Right lobe of liver (tissue), 4 donors: ENCODE measurements at regions not wholly inside any gene's neighbourhood (a gene's known extent, or its start where the extent isn't known, plus 50 kb on each side); places are given as distances from the start of the nearest gene placed in this dataset.

Experiments
- CTCF ChIP-seq, 4 donors: fragments of 200-600 bp in 3 of 4; fragments of 450-650 bp in 1 of 4; IDR thresholded peaks; one replicate each; pipeline versions ENCODE4 v1.5.1 to v1.8.0; 2016 to 2022; ENCODE audit warnings: antibody characterized with exemption in 4 of 4, mild to moderate bottlenecking in 2 of 4
- POLR2A ChIP-seq: fragments of 450-650 bp; IDR thresholded peaks from one replicate; pipeline ENCODE4 v1.6.1; 2017; ENCODE audit warnings: antibody characterized with exemption, mild to moderate bottlenecking
- donor health status: DM: no; HTN: no; CAD: no.
- donor health status: DM: no; HTN: no; CAD: no.
- donor health status: DM: no; HTN: yes; CAD: no.

GRCh38 chr13:73157031-73157430 lies 98.2 kb downstream of the KLF5 start:
- no peak for TF ChIP-seq CTCF (IDR thresholded peaks at IDR 0.05)
- TF ChIP-seq POLR2A = no peak
